K562 (cell line): ENCODE measurements at regions not wholly inside any gene's neighbourhood (a gene's known extent, or its start where the extent isn't known, plus 50 kb on each side); places are given as distances from the start of the nearest gene placed in this dataset.

Experiments
- ATAC-seq: fragments of 200-7000 bp; cut with Tn5 transposase; 3 replicates; pipeline ENCODE4 v1.9.1; 2020; ENCODE audit warnings: moderate library complexity
- BruUV-seq: library from RNA; stranded (reverse); fragments of 400-500 nt; replicated peaks from 2 replicates; lab custom pipeline; 2021; lab: Mats Ljungman, UMichigan
- CTCF ChIA-PET: fragments of 300-600 bp; formaldehyde crosslinking; extraction: SDS; loops from one replicate; lab custom pipeline; 2021; ENCODE audit warnings: low intra/inter-chr PET ratio; lab: Yijun Ruan, JAX
- POLR2A ChIA-PET: fragments of 300-600, 350-650 bp; sonication (Branson Sonifier 250); formaldehyde crosslinking; extraction: SDS; loops from one replicate; lab custom pipeline; 2021; ENCODE audit warnings: antibody characterized with exemption, inconsistent platforms; lab: Yijun Ruan, JAX
- DNase-seq, 4 experiments: peaks; one replicate each; pipeline versions ENCODE4 v3.0.0 to v3.0.0-alpha.2; 2011 to 2018; ENCODE audit warnings: low spot score in 3 of 4, mixed read lengths in 3 of 4; ENCODE audit errors: extremely low read depth in 1 of 4
- FAIRE-seq: peaks from 2 replicates; lab custom pipeline; 2011; peaks lifted over from hg19 to GRCh38; lab: Jason Lieb, UNC
- H2AFZ ChIP-seq: 2 replicates; pipeline ENCODE4 v1.6.0; 2011; ENCODE audit warnings: low read depth, low read length, control low read depth, inconsistent platforms
- H3K27ac ChIP-seq: fragments of 200-600 bp; 3 replicates; pipeline ENCODE4 v1.8.0; 2011; ENCODE audit warnings: low read depth, mild to moderate bottlenecking, control low read depth, inconsistent platforms, low read length, moderate library complexity, mixed read lengths; ENCODE audit errors: extremely low read depth
- H3K27me3 ChIP-seq, 2 experiments: fragments of 300-600 bp in 1 of 2; 2 replicates in 1 of 2; 3 replicates in 1 of 2; pipeline versions ENCODE4 v1.6.0 to v1.8.0; 2011; ENCODE audit warnings: inconsistent platforms in 2 of 2, low read length in 2 of 2, mild to moderate bottlenecking in 1 of 2, mixed read lengths in 1 of 2, moderate library complexity in 1 of 2; ENCODE audit not compliant: control insufficient read depth in 2 of 2, insufficient read depth in 2 of 2
- H3K36me3 ChIP-seq: fragments of 300-600 bp; 3 replicates; pipeline ENCODE4 v1.8.0; 2011; ENCODE audit warnings: mild to moderate bottlenecking, low read length, inconsistent platforms; ENCODE audit not compliant: control insufficient read depth, insufficient read depth
- H3K4me1 ChIP-seq, 2 experiments: fragments of 200-600 bp in 1 of 2; replicated peaks in 1 of 2; 2 replicates in 1 of 2; 3 replicates in 1 of 2; pipeline versions ENCODE4 v1.5.1 to v1.8.0; 2011; ENCODE audit warnings: inconsistent platforms in 2 of 2, low read length in 2 of 2, mild to moderate bottlenecking in 1 of 2, mixed read lengths in 1 of 2, moderate library complexity in 1 of 2; ENCODE audit not compliant: control insufficient read depth in 2 of 2, insufficient read depth in 2 of 2
- H3K4me2 ChIP-seq: 2 replicates; pipeline ENCODE4 v1.6.1; 2011; ENCODE audit warnings: low read length, control low read depth, inconsistent platforms, mixed read lengths; ENCODE audit not compliant: insufficient read depth
- H3K4me3 ChIP-seq: fragments of 200-600 bp; sonication (generic), shearing (Covaris generic); 2 replicates; pipeline ENCODE4 v1.5.1; 2016; ENCODE audit warnings: control low read depth, inconsistent platforms
- H3K79me2 ChIP-seq: fragments of 200-600 bp; 3 replicates; pipeline ENCODE4 v1.8.0; 2011; ENCODE audit warnings: low read length, inconsistent platforms; ENCODE audit not compliant: control insufficient read depth, insufficient read depth
- H3K9ac ChIP-seq, 2 experiments: 2 replicates each; pipeline versions ENCODE4 v1.6.0 to v1.6.1; 2011; ENCODE audit warnings: low read depth in 2 of 2, low read length in 2 of 2, control low read depth in 1 of 2, inconsistent platforms in 1 of 2, mild to moderate bottlenecking in 1 of 2, mixed read lengths in 1 of 2; ENCODE audit not compliant: insufficient read depth in 1 of 2
- H3K9me1 ChIP-seq: one replicate; pipeline ENCODE4 v1.6.0; 2011; ENCODE audit warnings: inconsistent platforms, mild to moderate bottlenecking, low read length, moderate library complexity; ENCODE audit not compliant: control insufficient read depth, insufficient read depth
- H3K9me3 ChIP-seq: replicated peaks from 2 replicates; pipeline ENCODE4 v1.5.1; 2011; ENCODE audit warnings: low read depth, low read length, inconsistent platforms; ENCODE audit not compliant: control insufficient read depth, insufficient read depth
- H4K20me1 ChIP-seq: replicated peaks from 2 replicates; pipeline ENCODE4 v1.6.1; 2011; ENCODE audit warnings: low read length, inconsistent platforms, mixed read lengths; ENCODE audit not compliant: control insufficient read depth, insufficient read depth
- CBX5 ChIP-seq: IDR thresholded peaks from 2 replicates; pipeline ENCODE4 v1.6.1; 2014; ENCODE audit warnings: low read depth, borderline replicate concordance
- KHSRP ChIP-seq: fragments of 450-650 bp; IDR thresholded peaks from 2 replicates; pipeline ENCODE4 v1.6.1; 2017
- LARP7 ChIP-seq: fragments of 450-650 bp; IDR thresholded peaks from 2 replicates; pipeline ENCODE4 v1.6.1; 2016
- RNF2 ChIP-seq: sonication (generic); IDR thresholded peaks from 2 replicates; pipeline ENCODE4 v1.6.1; 2016
- SFPQ ChIP-seq: fragments of 200-400 bp; formaldehyde crosslinking; IDR thresholded peaks from 2 replicates; pipeline ENCODE4 v1.6.1; 2017; ENCODE audit warnings: mild to moderate bottlenecking, low read depth, low read length, moderate library complexity
- SIN3B ChIP-seq: fragments of 450-650 bp; IDR thresholded peaks from 2 replicates; pipeline ENCODE4 v1.6.1; 2017; ENCODE audit warnings: low read depth, mild to moderate bottlenecking, moderate library complexity
- ZNF274 ChIP-seq: IDR thresholded peaks from 2 replicates; pipeline ENCODE4 v1.6.1; 2011; ENCODE audit warnings: low read depth, mild to moderate bottlenecking, low read length, moderate library complexity, borderline replicate concordance
- WGBS: fragments of 100-300 bp; shearing (Covaris generic); methylation state at CpG from one replicate; pipeline ENCODE4 v1.1.6; 2016; ENCODE audit warnings: low coverage, mixed read lengths; ENCODE audit not compliant: insufficient coverage; ENCODE audit errors: missing lambda C conversion rate; 5-methylcytosine and 5-hydroxymethylcytosine counted together
- in situ Hi-C: fragments of 300-500 bp; cut with MboI; formaldehyde crosslinking; loops from 4 replicates; pipeline ENCODE4 v1.15.0; 2018; ENCODE audit warnings: inconsistent platforms, mixed read lengths
- intact Hi-C: fragments of 100-400 bp; cut with micrococcal nuclease; formaldehyde crosslinking; loops from 2 replicates; pipeline ENCODE4 v1.14.2; 2022
- TF ChIP-seq, protein P1 (sequence below), 2 experiments: fragments of 450-650 bp; formaldehyde crosslinking in 1 of 2; IDR thresholded peaks; 2 replicates each; pipeline versions ENCODE4 v1.4.0 to v1.6.1; 2014 to 2020; ENCODE audit warnings: mild to moderate bottlenecking in 2 of 2, borderline replicate concordance in 1 of 2, low read depth in 1 of 2

GRCh38 chr6:100203400-100203799, 209.4 kb upstream of the MCHR2 start:
- no peak for DNase-seq
- Histone ChIP-seq H3K9me1 (no peaks in the 10 kb centered on the region), H2AFZ (no peak overlapping the region), H3K36me3 (no peaks in the 10 kb centered on the region), H3K9ac (no peak overlapping the region), H3K4me1 (no peaks in the 10 kb centered on the region; a peak in 1 of 5 replicates), H3K27me3 (no peaks in the 10 kb centered on the region), H3K9me3 (no peaks in the 10 kb centered on the region), H4K20me1 (no peaks in the 10 kb centered on the region), H3K4me2 (no peak overlapping the region), H3K79me2 (no peaks in the 10 kb centered on the region), H3K4me3 (no peak overlapping the region), H3K27ac (no peak overlapping the region)
- WGBS, result 59% methylated on average over 3 of the region's 3 CpGs
- BruUV-seq, result no TSS peak
- ATAC-seq, result no peak
- no peak for FAIRE-seq
- CTCF ChIA-PET, result no interaction called here
- in situ Hi-C loops (no loop called here), intact Hi-C loops (no loop called here)
- POLR2A ChIA-PET, result no interaction called here
- TF ChIP-seq ZNF274, result no peak
- no peak for TF ChIP-seq RNF2
- TF ChIP-seq CBX5, result no peak
- TF ChIP-seq, protein P1, sequence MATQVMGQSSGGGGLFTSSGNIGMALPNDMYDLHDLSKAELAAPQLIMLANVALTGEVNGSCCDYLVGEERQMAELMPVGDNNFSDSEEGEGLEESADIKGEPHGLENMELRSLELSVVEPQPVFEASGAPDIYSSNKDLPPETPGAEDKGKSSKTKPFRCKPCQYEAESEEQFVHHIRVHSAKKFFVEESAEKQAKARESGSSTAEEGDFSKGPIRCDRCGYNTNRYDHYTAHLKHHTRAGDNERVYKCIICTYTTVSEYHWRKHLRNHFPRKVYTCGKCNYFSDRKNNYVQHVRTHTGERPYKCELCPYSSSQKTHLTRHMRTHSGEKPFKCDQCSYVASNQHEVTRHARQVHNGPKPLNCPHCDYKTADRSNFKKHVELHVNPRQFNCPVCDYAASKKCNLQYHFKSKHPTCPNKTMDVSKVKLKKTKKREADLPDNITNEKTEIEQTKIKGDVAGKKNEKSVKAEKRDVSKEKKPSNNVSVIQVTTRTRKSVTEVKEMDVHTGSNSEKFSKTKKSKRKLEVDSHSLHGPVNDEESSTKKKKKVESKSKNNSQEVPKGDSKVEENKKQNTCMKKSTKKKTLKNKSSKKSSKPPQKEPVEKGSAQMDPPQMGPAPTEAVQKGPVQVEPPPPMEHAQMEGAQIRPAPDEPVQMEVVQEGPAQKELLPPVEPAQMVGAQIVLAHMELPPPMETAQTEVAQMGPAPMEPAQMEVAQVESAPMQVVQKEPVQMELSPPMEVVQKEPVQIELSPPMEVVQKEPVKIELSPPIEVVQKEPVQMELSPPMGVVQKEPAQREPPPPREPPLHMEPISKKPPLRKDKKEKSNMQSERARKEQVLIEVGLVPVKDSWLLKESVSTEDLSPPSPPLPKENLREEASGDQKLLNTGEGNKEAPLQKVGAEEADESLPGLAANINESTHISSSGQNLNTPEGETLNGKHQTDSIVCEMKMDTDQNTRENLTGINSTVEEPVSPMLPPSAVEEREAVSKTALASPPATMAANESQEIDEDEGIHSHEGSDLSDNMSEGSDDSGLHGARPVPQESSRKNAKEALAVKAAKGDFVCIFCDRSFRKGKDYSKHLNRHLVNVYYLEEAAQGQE (IDR thresholded peaks at IDR 0.05; ENCODE audit: borderline replicate concordance), result no peak
- TF ChIP-seq, protein P1 (CRISPR knock-in tag; IDR thresholded peaks at IDR 0.05; ENCODE audit: low read depth), result no peak
- TF ChIP-seq SIN3B, result no peak
- TF ChIP-seq LARP7, result no peak
- no peak for TF ChIP-seq KHSRP
- no peak for TF ChIP-seq SFPQ
